Activated CD4-positive, alpha-beta T cell treated with anti-CD3 and anti-CD28 coated beads, Interleukin-2, amount 10 ng/mL, durations not matched to agents 24 days and 14 days (primary cell): ENCODE measurements at regions not wholly inside any gene's neighbourhood (a gene's known extent, or its start where the extent isn't known, plus 50 kb on each side); places are given as distances from the start of the nearest gene placed in this dataset.

Experiments
- DNase-seq: peaks from one replicate; pipeline ENCODE4 v3.0.0; 2022
- H3K27ac Mint-ChIP-seq: one replicate; pipeline ENCODE4 v1.8.0; 2022; ENCODE audit warnings: mild to moderate bottlenecking, mixed read lengths
- H3K27me3 Mint-ChIP-seq: one replicate; pipeline ENCODE4 v1.8.0; 2022; ENCODE audit warnings: mixed read lengths
- H3K36me3 Mint-ChIP-seq: one replicate; pipeline ENCODE4 v1.8.0; 2022; ENCODE audit warnings: low read depth, mild to moderate bottlenecking, mixed read lengths
- H3K4me1 Mint-ChIP-seq: one replicate; pipeline ENCODE4 v1.8.0; 2021; ENCODE audit warnings: mixed read lengths
- H3K4me3 Mint-ChIP-seq: one replicate; pipeline ENCODE4 v1.8.0; 2022; ENCODE audit warnings: mild to moderate bottlenecking, moderate library complexity, mixed read lengths
- H3K9me3 Mint-ChIP-seq: one replicate; pipeline ENCODE4 v1.8.0; 2021; ENCODE audit warnings: mixed read lengths
- intact Hi-C: fragments of 100-400 bp; cut with micrococcal nuclease; formaldehyde crosslinking; loops from one replicate; pipeline ENCODE4 v1.15.1; 2023

GRCh38 chr4:14023896-14024295 is 396.4 kb upstream of the BOD1L1 start:
- no peak overlapping the region for H3K4me3 Mint-ChIP-seq
- no peaks in the 10 kb centered on the region for H3K36me3 Mint-ChIP-seq
- no peaks in the 10 kb centered on the region for H3K9me3 Mint-ChIP-seq
- DNase-seq: no peak
- H3K27me3 Mint-ChIP-seq: no peaks in the 10 kb centered on the region
- H3K27ac Mint-ChIP-seq: no peak overlapping the region
- intact Hi-C loops: no loop called here
- H3K4me1 Mint-ChIP-seq: no peaks in the 10 kb centered on the region

- no peaks in the 10 kb centered on the region for H3K36me3 Mint-ChIP-seq
- intact Hi-C loops: no loop called here
- no peaks in the 10 kb centered on the region for H3K9me3 Mint-ChIP-seq
- H3K27ac Mint-ChIP-seq: no peak overlapping the region
- H3K27me3 Mint-ChIP-seq: no peaks in the 10 kb centered on the region
- no peaks in the 10 kb centered on the region for H3K4me1 Mint-ChIP-seq
- no peak overlapping the region for H3K4me3 Mint-ChIP-seq
- no peak for DNase-seq
These were observed 397.6 kb upstream of the BOD1L1 start for GRCh38 chr4:14025111-14025510.

- Mint-ChIP-seq H3K36me3 (no peaks in the 10 kb centered on the region), H3K4me1 (no peaks in the 10 kb centered on the region), H3K4me3 (no peak overlapping the region), H3K27me3 (no peaks in the 10 kb centered on the region), H3K9me3 (no peaks in the 10 kb centered on the region), H3K27ac (no peak overlapping the region)
- intact Hi-C loops: no loop called here
- no peak for DNase-seq
These were observed 398.4 kb upstream of the BOD1L1 start for GRCh38 chr4:14025891-14026290.

- no peak overlapping the region for H3K27ac Mint-ChIP-seq
- no peaks in the 10 kb centered on the region for H3K27me3 Mint-ChIP-seq
- intact Hi-C loops: no loop called here
- no peaks in the 10 kb centered on the region for H3K36me3 Mint-ChIP-seq
- no peaks in the 10 kb centered on the region for H3K4me1 Mint-ChIP-seq
- no peak overlapping the region for H3K4me3 Mint-ChIP-seq
- no peak for DNase-seq
- H3K9me3 Mint-ChIP-seq: no peaks in the 10 kb centered on the region
These were observed 401.3 kb upstream of the BOD1L1 start for GRCh38 chr4:14028862-14029261.

GRCh38 chr4:14035076-14035475 is 407.6 kb upstream of the BOD1L1 start:
- Mint-ChIP-seq H3K27ac (no peak overlapping the region), H3K27me3 (no peaks in the 10 kb centered on the region), H3K9me3 (no peaks in the 10 kb centered on the region), H3K4me1 (no peaks in the 10 kb centered on the region), H3K4me3 (no peak overlapping the region), H3K36me3 (no peaks in the 10 kb centered on the region)
- no peak for DNase-seq
- intact Hi-C loops: no loop called here

- intact Hi-C loops: no loop called here
- H3K36me3 Mint-ChIP-seq: no peaks in the 10 kb centered on the region
- no peaks in the 10 kb centered on the region for H3K9me3 Mint-ChIP-seq
- no peaks in the 10 kb centered on the region for H3K4me1 Mint-ChIP-seq
- H3K27me3 Mint-ChIP-seq: no peaks in the 10 kb centered on the region
- no peak overlapping the region for H3K27ac Mint-ChIP-seq
- H3K4me3 Mint-ChIP-seq: no peak overlapping the region
- DNase-seq: no peak
These were observed 415.7 kb upstream of the BOD1L1 start for GRCh38 chr4:14043203-14043602.

- Mint-ChIP-seq H3K27ac (no peak overlapping the region), H3K4me1 (no peaks in the 10 kb centered on the region), H3K9me3 (no peaks in the 10 kb centered on the region), H3K36me3 (no peaks in the 10 kb centered on the region), H3K4me3 (no peak overlapping the region), H3K27me3 (no peaks in the 10 kb centered on the region)
- intact Hi-C loops: no loop called here
- no peak for DNase-seq
These were observed 419.1 kb upstream of the BOD1L1 start for GRCh38 chr4:14046642-14047041.

- Mint-ChIP-seq H3K4me3 (no peak overlapping the region), H3K9me3 (no peaks in the 10 kb centered on the region), H3K4me1 (no peaks in the 10 kb centered on the region), H3K36me3 (no peaks in the 10 kb centered on the region), H3K27ac (no peak overlapping the region), H3K27me3 (no peaks in the 10 kb centered on the region)
- intact Hi-C loops: no loop called here
- DNase-seq: no peak
These were observed 420.3 kb upstream of the BOD1L1 start for GRCh38 chr4:14047840-14048239.

GRCh38 chr4:14049946-14050345 is 422.4 kb upstream of the BOD1L1 start:
- no peaks in the 10 kb centered on the region for H3K4me1 Mint-ChIP-seq
- no peaks in the 10 kb centered on the region for H3K36me3 Mint-ChIP-seq
- H3K9me3 Mint-ChIP-seq: peaks cover 3% of the 10 kb centered on the region
- no peak overlapping the region for H3K4me3 Mint-ChIP-seq
- no peak for DNase-seq
- no peaks in the 10 kb centered on the region for H3K27me3 Mint-ChIP-seq
- no peak overlapping the region for H3K27ac Mint-ChIP-seq
- intact Hi-C loops: no loop called here

GRCh38 chr4:14053291-14053690 is 425.8 kb upstream of the BOD1L1 start:
- H3K27ac Mint-ChIP-seq: no peak overlapping the region
- no peak for DNase-seq
- H3K36me3 Mint-ChIP-seq: no peaks in the 10 kb centered on the region
- no peak overlapping the region for H3K4me3 Mint-ChIP-seq
- intact Hi-C loops: no loop called here
- no peaks in the 10 kb centered on the region for H3K4me1 Mint-ChIP-seq
- H3K27me3 Mint-ChIP-seq: no peaks in the 10 kb centered on the region
- peaks cover 3% of the 10 kb centered on the region for H3K9me3 Mint-ChIP-seq

GRCh38 chr4:14054391-14054790 is 426.9 kb upstream of the BOD1L1 start:
- H3K27ac Mint-ChIP-seq: no peak overlapping the region
- DNase-seq: no peak
- no peaks in the 10 kb centered on the region for H3K36me3 Mint-ChIP-seq
- H3K9me3 Mint-ChIP-seq: peaks cover 3% of the 10 kb centered on the region
- no peaks in the 10 kb centered on the region for H3K4me1 Mint-ChIP-seq
- H3K4me3 Mint-ChIP-seq: no peak overlapping the region
- no peaks in the 10 kb centered on the region for H3K27me3 Mint-ChIP-seq
- intact Hi-C loops: no loop called here

GRCh38 chr4:14059006-14059405 is 431.5 kb upstream of the BOD1L1 start:
- Mint-ChIP-seq H3K4me1 (no peaks in the 10 kb centered on the region), H3K9me3 (peaks cover 3% of the 10 kb centered on the region), H3K27ac (no peak overlapping the region), H3K27me3 (no peaks in the 10 kb centered on the region), H3K4me3 (no peak overlapping the region), H3K36me3 (no peaks in the 10 kb centered on the region)
- DNase-seq: no peak
- intact Hi-C loops: no loop called here

- no peaks in the 10 kb centered on the region for H3K4me1 Mint-ChIP-seq
- intact Hi-C loops: no loop called here
- no peak for DNase-seq
- H3K36me3 Mint-ChIP-seq: no peaks in the 10 kb centered on the region
- no peaks in the 10 kb centered on the region for H3K9me3 Mint-ChIP-seq
- no peak overlapping the region for H3K4me3 Mint-ChIP-seq
- no peak overlapping the region for H3K27ac Mint-ChIP-seq
- H3K27me3 Mint-ChIP-seq: no peaks in the 10 kb centered on the region
These were observed 437.5 kb upstream of the BOD1L1 start for GRCh38 chr4:14064984-14065383.

- Mint-ChIP-seq H3K36me3 (no peaks in the 10 kb centered on the region), H3K27ac (no peak overlapping the region), H3K9me3 (no peaks in the 10 kb centered on the region), H3K27me3 (no peaks in the 10 kb centered on the region), H3K4me3 (no peak overlapping the region), H3K4me1 (no peaks in the 10 kb centered on the region)
- intact Hi-C loops: no loop called here
- no peak for DNase-seq
These were observed 437.9 kb upstream of the BOD1L1 start for GRCh38 chr4:14065406-14065805.

- Mint-ChIP-seq H3K27ac (no peak overlapping the region), H3K36me3 (no peaks in the 10 kb centered on the region), H3K4me3 (no peak overlapping the region), H3K27me3 (no peaks in the 10 kb centered on the region), H3K4me1 (no peaks in the 10 kb centered on the region), H3K9me3 (no peaks in the 10 kb centered on the region)
- DNase-seq: no peak
- intact Hi-C loops: no loop called here
These were observed 439.5 kb upstream of the BOD1L1 start for GRCh38 chr4:14066979-14067378.
